GM19372 (cell line): ENCODE measurements at regions not wholly inside any gene's neighbourhood (a gene's known extent, or its start where the extent isn't known, plus 50 kb on each side); places are given as distances from the start of the nearest gene placed in this dataset.

Experiments
- ATAC-seq: cut with Tn5 transposase; IDR thresholded peaks from one replicate; pipeline ENCODE4 v1.9.1; 2021; ENCODE audit warnings: mild to moderate bottlenecking, low read depth, moderate library complexity; ENCODE audit not compliant: unreplicated experiment

- ATAC-seq: no peak
Observed at GRCh38 chr15:31271711-31272557, 54.7 kb upstream of the KLF13 start.

GRCh38 chr15:31272558-31273257 is 53.9 kb upstream of the KLF13 start:
- ATAC-seq: no peak

- ATAC-seq: no peak
Observed at GRCh38 chr15:31273258-31273941, 53.2 kb upstream of the KLF13 start.

DNA sequence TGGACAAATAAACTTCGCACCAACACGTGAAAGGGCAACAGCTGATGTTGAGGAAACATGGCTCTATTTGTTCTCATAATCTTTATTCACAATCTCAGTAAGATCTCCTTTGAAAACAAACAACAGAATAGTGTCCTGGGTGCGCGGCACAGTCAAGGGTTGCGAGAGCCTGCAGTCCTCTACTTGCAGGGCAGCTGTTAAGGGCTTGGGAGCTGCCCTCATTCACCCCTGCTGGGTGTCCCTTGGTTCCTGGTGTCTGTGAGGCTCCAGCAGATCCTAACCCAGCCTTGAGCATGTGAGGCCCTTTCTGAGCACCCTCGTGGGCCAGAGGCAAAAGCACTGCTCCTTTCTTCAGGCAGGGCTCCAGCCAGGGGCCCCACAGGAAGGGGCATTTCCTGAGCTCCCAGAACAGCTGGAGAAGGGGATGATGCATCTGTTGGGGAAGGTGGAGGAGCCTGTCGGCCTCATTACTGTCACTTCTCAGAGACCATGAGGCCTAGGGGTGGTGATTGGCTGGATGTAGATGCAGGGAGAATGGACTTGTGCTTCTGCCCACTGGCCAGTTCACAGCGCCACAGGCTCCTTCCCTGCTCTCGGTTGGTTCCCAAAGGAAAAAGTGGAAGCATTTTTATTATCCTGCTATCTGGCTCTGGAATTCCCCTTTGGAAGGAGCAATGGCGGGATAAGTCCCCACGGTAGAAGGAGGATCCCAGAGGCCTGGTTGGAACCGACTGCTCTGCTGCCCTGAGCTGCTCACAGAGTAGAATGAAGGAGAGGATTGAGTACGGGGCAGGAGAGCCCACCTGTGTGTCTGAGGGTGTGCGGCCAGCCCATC is 51.9 kb upstream of the KLF13 start:
- no peak for ATAC-seq

GRCh38 chr15:31275331-31276262 is 51.0 kb upstream of the KLF13 start:
- ATAC-seq: no peak

DNA sequence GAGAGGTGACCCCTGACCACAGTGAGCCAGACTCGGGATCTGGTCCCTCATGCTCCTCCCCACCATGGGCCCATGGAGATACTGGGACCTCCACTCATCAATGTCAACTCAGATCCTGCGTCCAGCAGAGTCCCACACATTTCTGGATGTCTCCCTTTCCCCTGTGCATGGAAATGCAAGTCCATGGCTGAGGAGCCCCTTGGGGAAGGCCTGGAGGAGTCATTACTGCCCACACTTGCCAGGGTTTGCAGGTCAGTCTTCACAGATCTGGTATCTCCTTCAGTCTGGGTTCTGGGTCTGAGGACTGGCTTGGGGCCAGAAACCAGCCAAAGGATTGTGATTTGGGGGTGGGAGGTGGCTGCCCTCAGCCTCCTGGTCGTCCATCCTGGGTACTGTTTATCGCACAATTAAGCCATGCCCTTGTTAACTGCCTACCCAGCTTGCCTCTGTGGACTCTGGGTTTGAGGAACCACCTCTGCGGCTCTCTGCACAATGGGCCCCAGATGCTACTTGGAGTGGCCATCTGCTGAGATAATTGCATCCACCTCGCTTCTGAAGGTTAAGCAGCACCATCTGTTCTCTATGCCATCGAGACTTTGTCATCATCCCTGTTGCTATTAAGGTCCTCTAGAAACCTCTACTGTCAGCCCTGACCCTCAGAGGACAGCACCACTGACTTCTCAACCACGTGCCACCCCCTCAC is 49.9 kb upstream of the KLF13 start:
- ATAC-seq: no peak
